ENCODE measurements at regions not wholly inside any gene's neighbourhood (a gene's known extent, or its start where the extent isn't known, plus 50 kb on each side); places are given as distances from the start of the nearest gene placed in this dataset.

- TF ChIP-seq CTCF (IDR thresholded peaks at IDR 0.05; ENCODE audit: low read depth, low read length): no peak
- DNase-seq (ENCODE audit: extremely low read depth, low read depth): no peak
Observed at GRCh38 chr2:156935616-156936015, 321.9 kb upstream of the GALNT5 start.

DNA sequence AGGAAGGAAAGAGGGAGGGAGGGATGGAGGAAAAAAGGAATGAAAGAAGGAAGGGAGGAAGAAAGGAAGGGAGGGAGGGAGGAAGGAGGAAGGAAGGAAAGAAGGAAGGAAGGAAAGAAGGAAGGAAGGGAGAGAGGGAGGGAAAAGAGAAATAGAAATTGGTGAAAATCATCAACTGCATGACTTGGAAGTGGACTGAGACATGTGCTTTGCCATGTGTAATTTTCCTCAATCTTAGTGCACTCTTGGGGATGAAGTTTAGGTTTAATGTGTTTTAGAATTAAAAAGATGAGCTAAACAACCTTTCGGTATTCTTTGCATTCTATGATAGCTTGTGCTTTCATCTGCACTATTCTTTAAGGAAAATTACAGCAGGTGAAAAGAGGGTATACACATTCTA is 320.1 kb upstream of the GALNT5 start:
- DNase-seq (ENCODE audit: extremely low read depth, low read depth): no peak
- TF ChIP-seq CTCF (IDR thresholded peaks at IDR 0.05; ENCODE audit: low read depth, low read length): no peak

GRCh38 chr2:156944871-156945270 is 312.6 kb upstream of the GALNT5 start:
- no peak for TF ChIP-seq CTCF (IDR thresholded peaks at IDR 0.05; ENCODE audit: low read depth, low read length)
- DNase-seq (ENCODE audit: extremely low read depth, low read depth): no peak

GRCh38 chr2:156947261-156947660 is 310.2 kb upstream of the GALNT5 start:
- DNase-seq (ENCODE audit: extremely low read depth, low read depth): no peak
- TF ChIP-seq CTCF (IDR thresholded peaks at IDR 0.05; ENCODE audit: low read depth, low read length): no peak

- no peak for DNase-seq (ENCODE audit: extremely low read depth, low read depth)
- TF ChIP-seq CTCF (IDR thresholded peaks at IDR 0.05; ENCODE audit: low read depth, low read length): no peak
Observed at GRCh38 chr2:156955701-156956100, 301.8 kb upstream of the GALNT5 start.

GRCh38 chr2:156956161-156956560 is 301.3 kb upstream of the GALNT5 start:
- no peak for DNase-seq (ENCODE audit: extremely low read depth, low read depth)

GRCh38 chr2:156958374-156958773 is 299.1 kb upstream of the GALNT5 start:
- no peak for DNase-seq (ENCODE audit: extremely low read depth, low read depth)
- no peak for TF ChIP-seq CTCF (IDR thresholded peaks at IDR 0.05; ENCODE audit: low read depth, low read length)

More at GRCh38 chr2:156956161-156956560, 301.3 kb upstream of the GALNT5 start:
- no peak for TF ChIP-seq CTCF (IDR thresholded peaks at IDR 0.05; ENCODE audit: low read depth, low read length)

Data from AG09319 (cell line).